Upper lobe of right lung (tissue), 1 donor: ENCODE measurements at regions not wholly inside any gene's neighbourhood (a gene's known extent, or its start where the extent isn't known, plus 50 kb on each side); places are given as distances from the start of the nearest gene placed in this dataset.

ENCODE experiments used
- ATAC-seq: fragments of 200-7000 bp; cut with Tn5 transposase; one replicate; pipeline ENCODE4 v1.9.1; 2020; ENCODE audit warnings: mild to moderate bottlenecking, moderate library complexity
- DNase-seq: peaks from one replicate; pipeline ENCODE4 v3.0.0-alpha.2; 2020
- H3K27ac ChIP-seq: fragments of 200-600 bp; one replicate; pipeline ENCODE4 v1.8.0; 2022
- H3K27me3 ChIP-seq: fragments of 200-600 bp; one replicate; pipeline ENCODE4 v1.8.0; 2022; ENCODE audit warnings: mild to moderate bottlenecking
- H3K36me3 ChIP-seq: fragments of 200-600 bp; one replicate; pipeline ENCODE4 v1.8.0; 2022
- H3K4me1 ChIP-seq: fragments of 200-600 bp; one replicate; pipeline ENCODE4 v1.8.0; 2022
- H3K4me3 ChIP-seq: fragments of 200-600 bp; one replicate; pipeline ENCODE4 v1.8.0; 2022; ENCODE audit warnings: mild to moderate bottlenecking
- H3K9me3 ChIP-seq: fragments of 200-600 bp; one replicate; pipeline ENCODE4 v1.8.0; 2022
- intact Hi-C: fragments of 100-400 bp; cut with DNase I; formaldehyde crosslinking; loops from one replicate; pipeline ENCODE4 v1.11.0; 2022
- TF ChIP-seq, protein P1 (sequence below): fragments of 200-600 bp; IDR thresholded peaks from one replicate; pipeline ENCODE4 v1.8.0; 2022; ENCODE audit warnings: antibody characterized with exemption
- donor health status: DM: no; HTN: yes; CAD: no; lungs with severe emphysema.

DNA sequence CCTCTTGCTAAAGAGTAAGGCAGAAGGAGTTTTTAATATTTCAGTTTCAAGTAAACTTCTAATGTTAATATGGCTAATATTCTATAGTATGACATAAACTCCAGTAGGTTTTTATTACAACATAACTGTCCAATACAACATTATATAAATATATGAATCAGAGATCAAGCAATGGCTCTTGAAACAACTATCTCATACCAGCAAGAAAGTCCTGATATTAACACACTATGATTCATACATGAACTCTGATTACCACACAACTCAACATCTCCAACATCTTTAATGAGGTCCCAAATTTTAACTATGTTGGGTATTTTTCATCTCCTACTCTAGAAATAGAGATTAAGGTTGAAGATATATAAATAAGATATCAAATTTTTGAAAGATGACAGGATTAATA is 878.3 kb downstream of the TLE1 start:
- no peak overlapping the region for H3K27ac ChIP-seq
- TF ChIP-seq, protein P1, sequence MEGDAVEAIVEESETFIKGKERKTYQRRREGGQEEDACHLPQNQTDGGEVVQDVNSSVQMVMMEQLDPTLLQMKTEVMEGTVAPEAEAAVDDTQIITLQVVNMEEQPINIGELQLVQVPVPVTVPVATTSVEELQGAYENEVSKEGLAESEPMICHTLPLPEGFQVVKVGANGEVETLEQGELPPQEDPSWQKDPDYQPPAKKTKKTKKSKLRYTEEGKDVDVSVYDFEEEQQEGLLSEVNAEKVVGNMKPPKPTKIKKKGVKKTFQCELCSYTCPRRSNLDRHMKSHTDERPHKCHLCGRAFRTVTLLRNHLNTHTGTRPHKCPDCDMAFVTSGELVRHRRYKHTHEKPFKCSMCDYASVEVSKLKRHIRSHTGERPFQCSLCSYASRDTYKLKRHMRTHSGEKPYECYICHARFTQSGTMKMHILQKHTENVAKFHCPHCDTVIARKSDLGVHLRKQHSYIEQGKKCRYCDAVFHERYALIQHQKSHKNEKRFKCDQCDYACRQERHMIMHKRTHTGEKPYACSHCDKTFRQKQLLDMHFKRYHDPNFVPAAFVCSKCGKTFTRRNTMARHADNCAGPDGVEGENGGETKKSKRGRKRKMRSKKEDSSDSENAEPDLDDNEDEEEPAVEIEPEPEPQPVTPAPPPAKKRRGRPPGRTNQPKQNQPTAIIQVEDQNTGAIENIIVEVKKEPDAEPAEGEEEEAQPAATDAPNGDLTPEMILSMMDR: no peak
- no peaks in the 10 kb centered on the region for H3K36me3 ChIP-seq
- no peak for DNase-seq
- no peaks in the 10 kb centered on the region for H3K9me3 ChIP-seq
- ATAC-seq: no peak
- H3K27me3 ChIP-seq: no peaks in the 10 kb centered on the region
- intact Hi-C loops: no loop called here
- H3K4me1 ChIP-seq: no peaks in the 10 kb centered on the region
- no peak overlapping the region for H3K4me3 ChIP-seq

DNA sequence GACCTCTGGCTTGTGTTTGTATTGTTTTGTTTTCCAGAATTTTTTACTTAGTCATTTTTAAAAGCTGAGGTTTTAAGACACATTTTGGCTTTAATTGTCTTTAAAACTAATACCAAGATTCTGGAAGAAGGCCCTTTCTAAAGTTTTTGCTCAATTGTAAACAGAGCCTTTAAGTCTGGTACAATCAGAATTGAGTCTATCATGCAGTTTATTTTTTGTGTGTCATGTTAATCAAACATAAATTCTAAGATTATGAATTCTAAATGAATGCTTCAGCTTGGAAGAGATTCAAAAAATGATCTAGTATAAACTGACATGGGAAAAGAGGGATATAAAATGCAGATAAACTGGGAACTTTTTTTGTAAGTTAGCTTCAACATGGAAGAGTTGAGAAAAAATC is 882.7 kb downstream of the TLE1 start:
- no peak for ATAC-seq
- TF ChIP-seq, protein P1: no peak
- intact Hi-C loops: no loop called here
- Histone ChIP-seq H3K9me3 (no peaks in the 10 kb centered on the region), H3K36me3 (no peaks in the 10 kb centered on the region), H3K27ac (no peak overlapping the region), H3K4me1 (no peaks in the 10 kb centered on the region), H3K4me3 (no peak overlapping the region), H3K27me3 (no peaks in the 10 kb centered on the region)
- DNase-seq: no peak

DNA sequence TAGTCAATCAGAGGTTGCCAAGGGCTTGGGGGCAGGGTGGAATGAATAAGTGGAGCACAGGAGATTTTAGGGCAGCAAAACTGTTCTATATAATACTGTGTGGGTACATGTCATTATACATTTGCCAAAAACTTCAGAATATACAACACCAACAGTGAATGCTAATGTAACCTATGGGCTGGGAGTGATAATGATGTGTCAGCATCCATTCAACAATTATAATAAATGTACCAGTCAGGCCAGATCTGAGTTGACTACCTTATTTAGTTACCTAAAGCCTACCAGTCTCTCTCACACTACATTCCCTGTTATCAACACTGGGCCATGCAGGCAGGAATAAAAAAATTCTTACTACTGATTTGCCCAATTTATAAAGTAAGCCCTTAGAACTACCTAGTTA is 884.5 kb downstream of the TLE1 start:
- no peak for ATAC-seq
- Histone ChIP-seq H3K27me3 (no peaks in the 10 kb centered on the region), H3K4me1 (no peaks in the 10 kb centered on the region), H3K27ac (no peak overlapping the region), H3K4me3 (no peak overlapping the region), H3K9me3 (no peaks in the 10 kb centered on the region), H3K36me3 (no peaks in the 10 kb centered on the region)
- intact Hi-C loops: no loop called here
- DNase-seq: no peak
- TF ChIP-seq, protein P1: no peak

DNA sequence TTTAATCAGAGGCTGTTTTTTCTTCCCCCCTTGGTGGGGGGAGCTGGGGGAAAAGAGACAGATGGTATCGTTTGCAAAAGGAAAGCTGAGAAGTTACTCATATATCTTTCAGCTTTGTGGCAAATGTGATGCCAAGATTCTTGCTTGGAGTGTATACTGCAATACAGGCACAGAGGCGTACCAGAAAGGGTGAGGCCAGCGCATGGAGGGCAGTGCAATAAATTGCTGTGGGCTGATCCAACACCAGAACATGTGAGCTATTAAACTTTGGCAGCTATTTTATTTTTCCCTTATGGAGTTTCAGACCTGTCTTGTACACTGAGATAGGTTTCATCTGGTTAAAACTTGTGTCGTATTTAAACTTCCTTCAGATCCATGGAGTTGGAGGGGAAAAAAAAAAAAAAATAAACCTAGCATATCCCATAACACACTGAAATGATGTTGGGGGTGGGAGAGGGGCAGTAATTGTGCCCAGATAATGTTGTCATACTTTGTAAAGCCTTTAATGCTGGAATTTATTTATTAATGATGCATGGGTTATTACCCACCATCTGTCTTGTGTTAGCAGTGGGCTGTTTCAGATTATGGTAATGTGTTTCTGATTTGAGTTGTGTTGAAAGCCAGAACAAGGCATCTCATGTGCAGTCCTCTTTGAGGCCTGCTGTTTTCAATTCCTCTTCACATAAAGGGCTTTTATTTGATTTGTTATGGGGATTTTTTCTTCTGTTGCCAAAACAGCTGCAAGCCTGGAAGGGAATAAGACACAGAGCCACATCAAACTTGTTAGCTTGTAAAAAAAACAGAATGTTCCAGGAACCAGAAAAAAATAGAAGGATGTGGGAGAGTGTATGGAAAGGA is 891.3 kb downstream of the TLE1 start:
- H3K9me3 ChIP-seq: no peaks in the 10 kb centered on the region
- no peak overlapping the region for H3K27ac ChIP-seq
- intact Hi-C loops: no loop called here
- H3K36me3 ChIP-seq: no peaks in the 10 kb centered on the region
- H3K27me3 ChIP-seq: no peaks in the 10 kb centered on the region
- no peak overlapping the region for H3K4me3 ChIP-seq
- TF ChIP-seq, protein P1: no peak
- DNase-seq: no peak
- peak; percentile 60 for ATAC-seq
- peaks cover 5% of the 10 kb centered on the region for H3K4me1 ChIP-seq

DNA sequence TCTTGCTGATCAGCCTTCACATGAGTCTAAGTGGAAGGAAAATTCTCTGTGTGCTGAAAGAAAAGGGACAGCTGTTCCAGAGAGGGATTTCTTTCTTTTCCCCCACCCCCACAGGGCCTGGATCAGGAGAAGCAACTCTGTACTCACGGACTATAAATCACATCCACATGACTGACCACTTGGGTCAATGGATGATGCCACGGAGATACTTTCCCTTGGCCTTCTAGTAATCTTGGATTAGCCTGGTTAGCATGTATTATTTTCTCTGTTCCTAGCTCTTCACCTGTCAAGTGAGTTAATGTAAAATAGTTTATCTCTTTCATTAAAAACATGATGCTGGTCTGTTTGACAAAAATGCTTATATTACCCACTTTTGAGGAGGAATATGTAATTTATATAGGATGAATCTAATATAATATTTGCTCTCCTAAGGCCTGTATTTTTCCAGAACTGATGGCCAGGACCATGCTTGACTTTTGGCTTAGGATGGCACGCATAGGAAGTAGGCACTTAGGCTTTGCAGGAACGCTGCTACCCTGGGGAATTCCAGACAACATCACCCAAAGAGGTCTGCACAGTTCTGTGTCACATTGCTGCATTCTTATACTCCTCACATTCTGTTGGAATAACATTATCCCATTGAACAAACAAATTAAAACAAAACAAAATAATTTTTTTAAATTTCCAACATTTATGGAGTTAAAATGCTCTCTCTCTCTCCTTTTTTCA is 892.1 kb downstream of the TLE1 start:
- ATAC-seq (no peak), DNase-seq (no peak)
- no peak overlapping the region for H3K27ac ChIP-seq
- H3K36me3 ChIP-seq: no peaks in the 10 kb centered on the region
- no peaks in the 10 kb centered on the region for H3K27me3 ChIP-seq
- H3K4me1 ChIP-seq: peaks cover 5% of the 10 kb centered on the region
- H3K9me3 ChIP-seq: no peaks in the 10 kb centered on the region
- intact Hi-C loops: no loop called here
- H3K4me3 ChIP-seq: no peak overlapping the region
- TF ChIP-seq, protein P1: no peak
